PC-9 (cell line): ENCODE measurements at regions not wholly inside any gene's neighbourhood (a gene's known extent, or its start where the extent isn't known, plus 50 kb on each side); places are given as distances from the start of the nearest gene placed in this dataset.

ENCODE experiments used
- CTCF ChIP-seq: fragments of 200-600 bp; sonication (generic); conservative IDR thresholded peaks from 2 replicates; pipeline ENCODE4 v1.6.1; 2017; ENCODE audit warnings: mixed run types, antibody characterized with exemption, mild to moderate bottlenecking, moderate library complexity
- EZH2 ChIP-seq: fragments of 200-600 bp; sonication (generic); IDR thresholded peaks from 2 replicates; pipeline ENCODE4 v1.8.0; 2017; ENCODE audit warnings: antibody characterized with exemption, low read depth

GRCh38 chr5:135235551-135236227 lies 163.3 kb downstream of the MACROH2A1 start:
- TF ChIP-seq CTCF (no peak), EZH2 (no peak)
